Activated T-cell treated with anti-CD3 and anti-CD28 coated beads, Interleukin-2, amount 50 U/mL, for 72 hours (primary cell): ENCODE measurements at regions not wholly inside any gene's neighbourhood (a gene's known extent, or its start where the extent isn't known, plus 50 kb on each side); places are given as distances from the start of the nearest gene placed in this dataset.
A peak's percentile ranks its signal among the peaks of the same experiment; 100 is the strongest.
"Not testable (repeated sequence)": the region's sequence is repeated elsewhere in the genome, so short reads cannot be mapped to it uniquely, and the experiment has no call there.

Source experiments
- ATAC-seq, 2 donors: fragments of 150-1000 bp; cut with Tn5 transposase; replicated peaks in 1 of 2; 2 replicates each; pipeline ENCODE4 v1.10.0; 2021; ENCODE audit warnings: moderate library complexity in 2 of 2, mild to moderate bottlenecking in 1 of 2
- DNase-seq, 2 donors: peaks; one replicate each; pipeline ENCODE4 v3.0.0; 2021 to 2022; ENCODE audit warnings: mixed read lengths in 1 of 2
- H3K27ac Mint-ChIP-seq: one replicate; pipeline ENCODE4 v1.8.0; 2022; ENCODE audit warnings: mild to moderate bottlenecking, moderate library complexity, mixed read lengths
- H3K27me3 Mint-ChIP-seq: one replicate; pipeline ENCODE4 v1.8.0; 2022; ENCODE audit warnings: low read depth, mixed read lengths
- H3K36me3 Mint-ChIP-seq, 2 donors: one replicate each; pipeline ENCODE4 v1.8.0; 2022; ENCODE audit warnings: mixed read lengths in 2 of 2, mild to moderate bottlenecking in 1 of 2; ENCODE audit not compliant: insufficient read depth in 2 of 2
- H3K4me1 Mint-ChIP-seq: one replicate; pipeline ENCODE4 v1.8.0; 2022; ENCODE audit warnings: low read depth, mixed read lengths
- H3K4me3 Mint-ChIP-seq, 2 donors: one replicate each; pipeline ENCODE4 v1.8.0; 2022; ENCODE audit warnings: mild to moderate bottlenecking in 2 of 2, mixed read lengths in 2 of 2, moderate library complexity in 2 of 2
- H3K9me3 Mint-ChIP-seq, 2 donors: one replicate each; pipeline ENCODE4 v1.8.0; 2022; ENCODE audit warnings: mixed read lengths in 2 of 2

- peak overlapping the region; percentile 92 for H3K27ac Mint-ChIP-seq
- not testable (repeated sequence) for H3K27me3 Mint-ChIP-seq, H3K9me3 Mint-ChIP-seq
- DNase-seq: peak; percentile 65 to 82
- peak; percentile 98 to 99 for ATAC-seq
- peak overlapping the region; percentile 77 to 78 for H3K4me3 Mint-ChIP-seq
- peaks cover 38% of the 10 kb centered on the region for H3K4me1 Mint-ChIP-seq
- peaks cover 10 to 20% of the 10 kb centered on the region in 2 donors for H3K36me3 Mint-ChIP-seq
These were observed 103.2 kb upstream of the ZNF746 start for GRCh38 chr7:149600669-149601330.

- ATAC-seq (no peak), DNase-seq (no peak)
- Mint-ChIP-seq H3K4me1 (peaks cover 38% of the 10 kb centered on the region), H3K9me3 (no peaks in the 10 kb centered on the region), H3K36me3 (peaks cover 11 to 20% of the 10 kb centered on the region in 2 donors), H3K27me3 (no peaks in the 10 kb centered on the region), H3K27ac (peak overlapping the region; percentile 92), H3K4me3 (peak overlapping the region; percentile 78 to 88)
These were observed 102.1 kb upstream of the ZNF746 start for GRCh38 chr7:149599636-149600206.

- ATAC-seq (no peak), DNase-seq (peak; percentile 39 to 41)
- Mint-ChIP-seq H3K36me3 (peaks cover 14 to 20% of the 10 kb centered on the region in 2 donors), H3K4me1 (peaks cover 38% of the 10 kb centered on the region), H3K27me3 (no peaks in the 10 kb centered on the region), H3K9me3 (no peaks in the 10 kb centered on the region), H3K27ac (no peak overlapping the region), H3K4me3 (peak overlapping the region in 1 of 2 donors; percentile 78)
These were observed 101.2 kb upstream of the ZNF746 start for GRCh38 chr7:149598721-149599308.

GRCh38 chr7:149597789-149598188 lies 100.2 kb upstream of the ZNF746 start:
- H3K36me3 Mint-ChIP-seq: peaks cover 14 to 20% of the 10 kb centered on the region in 2 donors
- not testable (repeated sequence) for H3K4me3 Mint-ChIP-seq

GRCh38 chr7:149595541-149595940 lies 97.9 kb upstream of the ZNF746 start:
- H3K9me3 Mint-ChIP-seq: no peaks in the 10 kb centered on the region
- DNase-seq (no peak), ATAC-seq (no peak)
- peaks cover 19% of the 10 kb centered on the region for H3K4me1 Mint-ChIP-seq
- no peaks in the 10 kb centered on the region for H3K27me3 Mint-ChIP-seq
- no peak overlapping the region for H3K27ac Mint-ChIP-seq
- H3K4me3 Mint-ChIP-seq: no peak overlapping the region
- peaks cover 10 to 12% of the 10 kb centered on the region in 2 donors for H3K36me3 Mint-ChIP-seq

More at GRCh38 chr7:149597789-149598188, 100.2 kb upstream of the ZNF746 start:
- H3K27me3 Mint-ChIP-seq, H3K27ac Mint-ChIP-seq, H3K9me3 Mint-ChIP-seq, ATAC-seq, DNase-seq: not testable (repeated sequence)
- H3K4me1 Mint-ChIP-seq: peaks cover 38% of the 10 kb centered on the region

- DNase-seq (no peak), ATAC-seq (no peak)
- no peaks in the 10 kb centered on the region for H3K9me3 Mint-ChIP-seq
- H3K4me1 Mint-ChIP-seq: peaks cover 15% of the 10 kb centered on the region
- peaks cover 12 to 13% of the 10 kb centered on the region in 2 donors for H3K36me3 Mint-ChIP-seq
- H3K4me3 Mint-ChIP-seq: no peak overlapping the region
- no peaks in the 10 kb centered on the region for H3K27me3 Mint-ChIP-seq
- H3K27ac Mint-ChIP-seq: no peak overlapping the region
These were observed 97.5 kb upstream of the ZNF746 start for GRCh38 chr7:149595078-149595477.

- Mint-ChIP-seq H3K4me3 (no peak overlapping the region), H3K27ac (no peak overlapping the region), H3K4me1 (no peaks in the 10 kb centered on the region), H3K27me3 (no peaks in the 10 kb centered on the region), H3K9me3 (peaks cover 0 to 2% of the 10 kb centered on the region in 2 donors), H3K36me3 (peaks cover 16 to 27% of the 10 kb centered on the region in 2 donors)
- ATAC-seq: no peak
- no peak for DNase-seq
These were observed 91.3 kb upstream of the ZNF746 start for GRCh38 chr7:149588930-149589329.

GRCh38 chr7:149586646-149587645 lies 89.3 kb upstream of the ZNF746 start:
- Mint-ChIP-seq H3K4me1 (no peaks in the 10 kb centered on the region), H3K27ac (no peak overlapping the region), H3K9me3 (peaks cover 0 to 2% of the 10 kb centered on the region in 2 donors), H3K4me3 (no peak overlapping the region), H3K36me3 (peaks cover 25 to 37% of the 10 kb centered on the region in 2 donors), H3K27me3 (no peaks in the 10 kb centered on the region)
- DNase-seq: no peak
- ATAC-seq: no peak

- peak in 1 of 2 donors; percentile 20 for ATAC-seq
These were observed 86.9 kb upstream of the ZNF746 start for GRCh38 chr7:149584530-149584929.

GRCh38 chr7:149584009-149584408 lies 86.4 kb upstream of the ZNF746 start:
- peaks cover 14% of the 10 kb centered on the region for H3K4me1 Mint-ChIP-seq
- DNase-seq (no peak), ATAC-seq (no peak)
- H3K4me3 Mint-ChIP-seq: no peak overlapping the region
- H3K27me3 Mint-ChIP-seq: no peaks in the 10 kb centered on the region
- peaks cover 2% of the 10 kb centered on the region in 2 donors for H3K9me3 Mint-ChIP-seq
- H3K36me3 Mint-ChIP-seq: peaks cover 30 to 50% of the 10 kb centered on the region in 2 donors
- H3K27ac Mint-ChIP-seq: no peak overlapping the region

More at GRCh38 chr7:149584530-149584929, 86.9 kb upstream of the ZNF746 start:
- Mint-ChIP-seq H3K4me3 (no peak overlapping the region), H3K9me3 (peaks cover 2% of the 10 kb centered on the region in 2 donors), H3K4me1 (peaks cover 14% of the 10 kb centered on the region), H3K27me3 (no peaks in the 10 kb centered on the region), H3K27ac (no peak overlapping the region), H3K36me3 (peaks cover 30 to 48% of the 10 kb centered on the region in 2 donors)
- no peak for DNase-seq

- Mint-ChIP-seq H3K36me3 (peaks cover 32 to 57% of the 10 kb centered on the region in 2 donors), H3K27ac (peak overlapping the region; percentile 99), H3K4me1 (peaks cover 14% of the 10 kb centered on the region), H3K27me3 (no peaks in the 10 kb centered on the region), H3K4me3 (peak overlapping the region in 1 of 2 donors; percentile 55), H3K9me3 (peaks cover 11 to 15% of the 10 kb centered on the region in 2 donors)
- ATAC-seq (no peak), DNase-seq (no peak)
These were observed 82.7 kb upstream of the ZNF746 start for GRCh38 chr7:149580328-149580727.

GRCh38 chr7:149579365-149579764 lies 81.8 kb upstream of the ZNF746 start:
- not testable (repeated sequence) for H3K27ac Mint-ChIP-seq, H3K4me3 Mint-ChIP-seq

More at GRCh38 chr7:149579365-149579764, 81.8 kb upstream of the ZNF746 start:
- not testable (repeated sequence) for DNase-seq, ATAC-seq, H3K27me3 Mint-ChIP-seq
- Mint-ChIP-seq H3K36me3 (peaks cover 30 to 54% of the 10 kb centered on the region in 2 donors), H3K9me3 (peaks cover 13 to 19% of the 10 kb centered on the region in 2 donors), H3K4me1 (peaks cover 14% of the 10 kb centered on the region)
